ENCODE measurements at regions not wholly inside any gene's neighbourhood (a gene's known extent, or its start where the extent isn't known, plus 50 kb on each side); places are given as distances from the start of the nearest gene placed in this dataset.

DNA sequence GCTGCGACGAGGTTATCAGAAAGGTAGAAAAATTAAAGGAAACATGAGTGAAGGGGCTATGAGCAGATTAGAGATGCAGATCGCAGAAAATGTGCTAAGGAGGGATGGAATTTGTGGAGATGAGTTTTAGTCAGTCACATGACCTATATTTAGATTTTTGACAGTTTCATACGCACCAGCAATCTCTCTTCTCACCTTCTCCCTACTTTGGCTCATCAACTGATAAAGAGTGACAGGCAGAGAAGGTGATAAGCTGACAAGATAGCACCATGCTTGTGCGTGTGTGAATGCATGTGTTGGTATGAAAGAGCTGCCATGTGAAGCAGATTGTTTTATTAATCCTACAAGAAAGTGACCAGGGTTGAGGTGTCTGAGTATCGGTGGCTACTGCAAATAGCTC lies 252.6 kb downstream of the RAP2A start:
- TF ChIP-seq, protein P1, sequence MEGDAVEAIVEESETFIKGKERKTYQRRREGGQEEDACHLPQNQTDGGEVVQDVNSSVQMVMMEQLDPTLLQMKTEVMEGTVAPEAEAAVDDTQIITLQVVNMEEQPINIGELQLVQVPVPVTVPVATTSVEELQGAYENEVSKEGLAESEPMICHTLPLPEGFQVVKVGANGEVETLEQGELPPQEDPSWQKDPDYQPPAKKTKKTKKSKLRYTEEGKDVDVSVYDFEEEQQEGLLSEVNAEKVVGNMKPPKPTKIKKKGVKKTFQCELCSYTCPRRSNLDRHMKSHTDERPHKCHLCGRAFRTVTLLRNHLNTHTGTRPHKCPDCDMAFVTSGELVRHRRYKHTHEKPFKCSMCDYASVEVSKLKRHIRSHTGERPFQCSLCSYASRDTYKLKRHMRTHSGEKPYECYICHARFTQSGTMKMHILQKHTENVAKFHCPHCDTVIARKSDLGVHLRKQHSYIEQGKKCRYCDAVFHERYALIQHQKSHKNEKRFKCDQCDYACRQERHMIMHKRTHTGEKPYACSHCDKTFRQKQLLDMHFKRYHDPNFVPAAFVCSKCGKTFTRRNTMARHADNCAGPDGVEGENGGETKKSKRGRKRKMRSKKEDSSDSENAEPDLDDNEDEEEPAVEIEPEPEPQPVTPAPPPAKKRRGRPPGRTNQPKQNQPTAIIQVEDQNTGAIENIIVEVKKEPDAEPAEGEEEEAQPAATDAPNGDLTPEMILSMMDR (IDR thresholded peaks at IDR 0.05) = no peak
- TF ChIP-seq POLR2A (IDR thresholded peaks at IDR 0.05) = no peak
- TF ChIP-seq EP300 (IDR thresholded peaks at IDR 0.05) = no peak
